ENCODE measurements at regions not wholly inside any gene's neighbourhood (a gene's known extent, or its start where the extent isn't known, plus 50 kb on each side); places are given as distances from the start of the nearest gene placed in this dataset.

DNA sequence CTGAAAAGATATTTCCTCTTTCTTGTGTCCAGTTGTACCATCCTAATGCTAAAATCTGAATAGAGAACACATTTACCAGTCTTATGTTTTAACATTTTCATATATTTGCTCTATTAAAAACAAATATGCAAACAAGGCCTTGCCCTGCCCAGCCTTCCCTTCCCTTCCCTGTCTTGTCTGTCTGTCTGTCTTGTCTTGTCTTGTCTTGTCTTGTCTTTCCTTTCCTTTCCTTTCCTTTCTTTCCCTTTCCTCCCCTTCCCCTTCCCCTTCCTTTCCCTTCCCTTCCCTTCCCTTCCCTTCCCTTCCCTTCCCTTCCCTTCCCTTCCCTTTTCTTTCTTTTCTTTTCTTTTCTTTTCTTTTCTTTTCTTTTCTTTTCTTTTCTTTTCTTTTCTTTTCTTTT, 1103.5 kb downstream of the STIM2 start:
- no peak for ATAC-seq
- intact Hi-C loops (cut with micrococcal nuclease; ENCODE audit: unreplicated experiment) (no loop called here), in situ Hi-C loops (cut with HindIII; ENCODE audit: low pct_unique_long_range_greater_than_20kb, low sequenced_read_pairs) (no loop called here)
- CTCF ChIA-PET: no interaction called here
- no peak overlapping the region for H3K27ac ChIP-seq (ENCODE audit: low read length)
- TF ChIP-seq POLR2AphosphoS5 (IDR thresholded peaks at IDR 0.05; ENCODE audit: low read depth, low read length) (no peak), TCF7L2 (IDR thresholded peaks at IDR 0.05; ENCODE audit: low read depth, low read length) (no peak), REST (IDR thresholded peaks at IDR 0.05; ENCODE audit: insufficient read depth in 1 of 2, low read depth in 2 of 2, low read length in 1 of 2) (no peak), SIN3A (IDR thresholded peaks at IDR 0.05; ENCODE audit: borderline replicate concordance, insufficient read depth, low read depth, low read length) (no peak)
- TF ChIP-seq, protein P1, sequence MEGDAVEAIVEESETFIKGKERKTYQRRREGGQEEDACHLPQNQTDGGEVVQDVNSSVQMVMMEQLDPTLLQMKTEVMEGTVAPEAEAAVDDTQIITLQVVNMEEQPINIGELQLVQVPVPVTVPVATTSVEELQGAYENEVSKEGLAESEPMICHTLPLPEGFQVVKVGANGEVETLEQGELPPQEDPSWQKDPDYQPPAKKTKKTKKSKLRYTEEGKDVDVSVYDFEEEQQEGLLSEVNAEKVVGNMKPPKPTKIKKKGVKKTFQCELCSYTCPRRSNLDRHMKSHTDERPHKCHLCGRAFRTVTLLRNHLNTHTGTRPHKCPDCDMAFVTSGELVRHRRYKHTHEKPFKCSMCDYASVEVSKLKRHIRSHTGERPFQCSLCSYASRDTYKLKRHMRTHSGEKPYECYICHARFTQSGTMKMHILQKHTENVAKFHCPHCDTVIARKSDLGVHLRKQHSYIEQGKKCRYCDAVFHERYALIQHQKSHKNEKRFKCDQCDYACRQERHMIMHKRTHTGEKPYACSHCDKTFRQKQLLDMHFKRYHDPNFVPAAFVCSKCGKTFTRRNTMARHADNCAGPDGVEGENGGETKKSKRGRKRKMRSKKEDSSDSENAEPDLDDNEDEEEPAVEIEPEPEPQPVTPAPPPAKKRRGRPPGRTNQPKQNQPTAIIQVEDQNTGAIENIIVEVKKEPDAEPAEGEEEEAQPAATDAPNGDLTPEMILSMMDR (IDR thresholded peaks at IDR 0.05): no peak
- no peaks in the 10 kb centered on the region for H3K9me3 ChIP-seq (ENCODE audit: control insufficient read depth, insufficient read depth, low read depth, low read length)
- H3K36me3 ChIP-seq (ENCODE audit: control insufficient read depth, insufficient read depth, low read length): no peaks in the 10 kb centered on the region
- no peaks in the 10 kb centered on the region for H3K27me3 ChIP-seq (ENCODE audit: control insufficient read depth, insufficient read depth, low read length)
- DNase-seq (ENCODE audit: low read depth, low spot score): no peak
- POLR2A ChIA-PET: no interaction called here
- no peak overlapping the region for H3K4me3 ChIP-seq (ENCODE audit: low read depth in 2 of 2, low read length in 2 of 2)
- no peaks in the 10 kb centered on the region for H3K4me1 ChIP-seq (ENCODE audit: control insufficient read depth, insufficient read depth, low read length)
- no TSS peak for BruUV-seq (replicated peaks)

DNA sequence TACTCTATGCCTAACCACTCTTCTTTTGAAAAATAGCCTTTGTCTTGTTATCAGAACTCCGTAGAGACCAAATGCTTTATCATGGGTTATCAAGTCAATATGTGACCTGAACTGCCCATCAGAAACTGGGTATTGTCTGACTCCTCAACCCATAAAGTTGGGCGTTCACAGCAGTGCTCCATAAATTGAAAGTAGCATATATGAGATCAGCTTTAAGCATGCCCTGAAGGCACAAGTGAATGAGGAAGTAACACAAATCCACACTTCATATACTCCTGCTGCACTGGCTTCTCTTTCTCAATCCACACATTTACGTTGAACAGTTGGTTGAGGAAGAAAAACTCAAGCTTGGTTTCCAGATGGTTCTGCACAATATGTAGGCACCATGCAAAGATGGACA, 1106.0 kb downstream of the STIM2 start:
- intact Hi-C loops (cut with micrococcal nuclease; ENCODE audit: unreplicated experiment) (no loop called here), in situ Hi-C loops (cut with HindIII; ENCODE audit: low pct_unique_long_range_greater_than_20kb, low sequenced_read_pairs) (no loop called here)
- Histone ChIP-seq H3K4me1 (ENCODE audit: control insufficient read depth, insufficient read depth, low read length) (no peaks in the 10 kb centered on the region), H3K27me3 (ENCODE audit: control insufficient read depth, insufficient read depth, low read length) (no peaks in the 10 kb centered on the region), H3K9me3 (ENCODE audit: control insufficient read depth, insufficient read depth, low read depth, low read length) (no peaks in the 10 kb centered on the region), H3K36me3 (ENCODE audit: control insufficient read depth, insufficient read depth, low read length) (no peaks in the 10 kb centered on the region), H3K27ac (ENCODE audit: low read length) (no peak overlapping the region), H3K4me3 (ENCODE audit: low read depth in 2 of 2, low read length in 2 of 2) (no peak overlapping the region)
- CTCF ChIA-PET: no interaction called here
- TF ChIP-seq POLR2AphosphoS5 (IDR thresholded peaks at IDR 0.05; ENCODE audit: low read depth, low read length) (no peak), REST (IDR thresholded peaks at IDR 0.05; ENCODE audit: insufficient read depth in 1 of 2, low read depth in 2 of 2, low read length in 1 of 2) (no peak), TCF7L2 (IDR thresholded peaks at IDR 0.05; ENCODE audit: low read depth, low read length) (no peak), SIN3A (IDR thresholded peaks at IDR 0.05; ENCODE audit: borderline replicate concordance, insufficient read depth, low read depth, low read length) (no peak)
- TF ChIP-seq, protein P1 (IDR thresholded peaks at IDR 0.05): no peak
- POLR2A ChIA-PET: no interaction called here
- BruUV-seq (replicated peaks): no TSS peak
- DNase-seq (ENCODE audit: low read depth, low spot score): no peak
- no peak for ATAC-seq

Measured in Panc1 (cell line).